ENCODE measurements at regions not wholly inside any gene's neighbourhood (a gene's known extent, or its start where the extent isn't known, plus 50 kb on each side); places are given as distances from the start of the nearest gene placed in this dataset.

DNA sequence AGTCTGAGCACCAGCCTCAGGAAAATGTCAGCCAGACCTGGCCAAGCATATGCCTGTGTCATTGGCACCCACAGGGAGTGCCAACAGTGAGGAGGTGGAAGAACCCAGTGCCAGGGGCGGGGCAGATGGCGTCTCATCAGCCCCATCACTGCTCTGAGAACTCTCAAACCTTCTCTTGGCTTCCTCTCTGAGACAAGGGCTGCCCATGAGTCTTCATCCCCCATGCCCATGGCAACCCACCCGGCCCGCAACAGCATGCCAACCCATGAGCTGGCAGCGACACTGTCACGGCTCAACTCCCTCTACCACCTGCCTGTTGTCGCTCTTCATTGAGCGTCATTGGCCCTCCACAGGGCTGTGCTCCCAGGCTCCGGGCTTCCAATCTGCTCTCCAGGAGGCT is 340.5 kb downstream of the BUD13 start:
- no peak for ATAC-seq

DNA sequence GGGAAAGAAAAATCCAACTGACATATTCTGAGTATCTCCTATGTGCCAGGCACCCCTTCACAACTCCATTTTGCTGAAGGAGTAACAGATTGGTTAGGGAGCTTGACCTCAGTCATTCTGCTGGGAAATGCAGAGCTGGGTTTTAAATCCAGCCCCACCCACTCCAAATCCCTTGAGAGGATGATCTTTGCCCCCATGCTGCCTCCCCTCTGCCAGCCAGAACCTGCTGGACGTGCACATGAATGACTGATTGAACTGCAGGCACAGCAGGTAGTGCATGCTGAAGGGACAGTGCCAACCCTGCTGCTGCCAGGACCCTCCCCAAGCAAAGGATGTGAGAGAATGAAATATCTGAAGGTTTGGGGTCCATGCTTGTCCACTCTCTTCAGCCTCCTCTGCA is 340.9 kb downstream of the BUD13 start:
- no peak for ATAC-seq

GRCh38 chr11:116428638-116428975 is 344.2 kb downstream of the BUD13 start:
- ATAC-seq, result no peak

- ATAC-seq, result no peak
Measured at GRCh38 chr11:116427903-116428637, 344.7 kb downstream of the BUD13 start.

GRCh38 chr11:116427337-116427902 is 345.4 kb downstream of the BUD13 start:
- no peak for ATAC-seq

GRCh38 chr11:116426761-116427160 is 346.0 kb downstream of the BUD13 start:
- no peak for ATAC-seq

DNA sequence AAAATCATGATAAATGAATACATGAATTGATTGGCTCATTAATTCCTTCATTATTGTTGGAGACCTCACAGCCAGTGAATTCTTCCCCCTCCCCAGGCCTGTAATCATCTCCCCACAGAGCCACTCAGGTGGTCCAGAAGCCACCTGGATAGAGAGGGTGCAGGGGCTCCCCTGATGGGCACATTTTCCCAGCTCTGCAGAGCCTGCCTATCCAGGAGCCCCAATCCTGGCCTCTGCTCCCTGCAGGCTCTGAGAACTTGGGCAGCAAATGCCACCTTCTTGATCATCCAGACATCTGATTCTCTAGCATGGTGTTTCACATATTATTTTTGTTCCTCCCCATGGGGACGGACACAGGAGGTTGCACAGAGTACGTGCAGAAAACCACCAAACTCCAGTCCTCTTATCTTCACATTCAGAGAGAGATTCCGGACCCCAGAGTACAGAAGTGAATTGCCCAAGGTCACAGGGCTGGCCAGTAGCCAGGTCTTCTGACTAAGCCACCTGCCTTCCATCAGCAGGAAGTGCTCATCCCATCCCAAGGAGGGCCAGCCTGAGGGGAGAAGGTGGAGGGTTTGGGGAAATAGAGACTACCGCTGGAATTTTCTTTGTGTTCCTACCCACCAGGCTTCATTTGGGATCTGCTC is 348.0 kb downstream of the BUD13 start:
- ATAC-seq, result no peak

- ATAC-seq, result no peak
Measured at GRCh38 chr11:116422956-116423600, 349.7 kb downstream of the BUD13 start.

- no peak for ATAC-seq
Measured at GRCh38 chr11:116422556-116422955, 350.2 kb downstream of the BUD13 start.

GRCh38 chr11:116421529-116422185 is 351.1 kb downstream of the BUD13 start:
- ATAC-seq, result no peak

- ATAC-seq, result peak; percentile 97
Measured at GRCh38 chr11:116420770-116421528, 351.8 kb downstream of the BUD13 start.

GRCh38 chr11:116420030-116420429 is 352.8 kb downstream of the BUD13 start:
- ATAC-seq, result no peak

DNA sequence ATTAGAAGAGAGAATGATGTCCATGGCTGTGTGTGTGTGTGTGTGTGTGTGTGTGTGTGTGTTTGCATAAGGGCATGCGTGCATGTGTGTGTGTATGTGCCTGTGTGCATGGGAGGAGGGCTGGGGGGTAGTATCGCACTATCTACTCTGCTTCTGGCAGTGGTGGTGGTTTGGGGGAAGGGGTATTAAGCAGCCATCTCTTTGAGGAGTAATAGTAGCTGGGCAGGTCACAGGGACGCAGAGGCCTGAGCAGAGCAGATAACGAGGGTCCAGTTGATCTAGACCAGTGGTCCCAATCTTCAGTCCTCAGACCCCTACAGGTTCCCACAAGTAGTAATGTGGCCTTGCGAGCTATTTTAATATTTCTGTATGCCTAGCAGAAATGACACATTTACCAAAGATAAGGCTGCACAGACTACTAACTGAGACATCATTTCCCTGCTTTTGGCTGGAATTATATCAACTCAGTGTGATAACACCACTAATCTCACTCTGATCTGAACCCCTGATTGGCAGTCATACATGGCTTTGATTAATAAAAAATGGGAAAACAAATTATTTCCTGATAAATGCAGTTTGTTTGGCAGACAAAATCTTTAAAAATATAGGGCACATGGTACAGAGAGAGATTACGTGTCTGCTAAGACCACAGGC is 354.3 kb downstream of the BUD13 start:
- no peak for ATAC-seq

DNA sequence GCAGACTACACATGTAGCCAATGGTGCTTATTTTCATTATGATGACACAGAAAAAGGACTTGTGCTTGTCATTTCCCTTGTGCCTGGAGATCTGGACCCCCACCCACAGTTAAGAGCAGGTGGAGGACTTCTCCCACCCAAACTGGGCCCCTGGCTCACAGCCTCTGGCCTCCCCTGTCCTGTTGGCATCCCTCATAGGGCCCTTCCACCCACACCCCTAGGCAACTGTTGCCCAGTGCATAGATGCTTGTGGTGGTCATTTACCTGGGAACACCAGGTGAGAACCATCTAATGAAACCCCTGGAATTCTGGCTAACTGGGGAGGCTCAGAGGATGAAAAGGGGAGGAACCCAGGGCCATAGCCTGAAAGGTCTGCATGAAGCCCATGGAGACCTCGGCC is 355.9 kb downstream of the BUD13 start:
- no peak for ATAC-seq

- ATAC-seq, result no peak
Measured at GRCh38 chr11:116415095-116415494, 357.7 kb downstream of the BUD13 start.

DNA sequence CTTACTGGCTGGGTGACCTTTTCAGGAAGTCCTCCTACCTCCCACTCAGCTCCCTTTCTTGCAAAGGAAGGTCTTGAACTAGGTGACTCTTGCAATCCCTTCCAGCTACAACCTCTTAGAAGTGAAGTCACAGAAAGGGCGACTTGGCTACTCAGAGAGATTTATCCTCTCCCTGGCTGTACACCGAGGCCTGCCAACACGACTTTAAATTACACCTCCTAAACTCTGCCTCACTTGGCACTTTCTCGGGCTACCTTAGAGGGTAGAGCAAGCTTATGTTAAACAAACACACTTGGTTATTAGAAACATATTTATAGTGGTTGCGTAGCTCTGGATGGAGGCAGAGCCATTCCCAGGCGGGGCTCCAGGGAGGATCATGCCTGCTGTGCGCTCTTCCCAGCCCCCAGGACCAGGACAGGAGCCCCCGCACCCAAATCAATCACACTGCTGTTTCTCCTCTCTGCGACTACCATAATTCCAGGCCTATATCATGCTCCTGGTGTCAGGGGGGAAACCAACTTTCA is 358.4 kb downstream of the BUD13 start:
- ATAC-seq, result no peak

- no peak for ATAC-seq
Measured at GRCh38 chr11:116413301-116414242, 359.2 kb downstream of the BUD13 start.

- no peak for ATAC-seq
Measured at GRCh38 chr11:116412118-116412889, 360.5 kb downstream of the BUD13 start.

DNA sequence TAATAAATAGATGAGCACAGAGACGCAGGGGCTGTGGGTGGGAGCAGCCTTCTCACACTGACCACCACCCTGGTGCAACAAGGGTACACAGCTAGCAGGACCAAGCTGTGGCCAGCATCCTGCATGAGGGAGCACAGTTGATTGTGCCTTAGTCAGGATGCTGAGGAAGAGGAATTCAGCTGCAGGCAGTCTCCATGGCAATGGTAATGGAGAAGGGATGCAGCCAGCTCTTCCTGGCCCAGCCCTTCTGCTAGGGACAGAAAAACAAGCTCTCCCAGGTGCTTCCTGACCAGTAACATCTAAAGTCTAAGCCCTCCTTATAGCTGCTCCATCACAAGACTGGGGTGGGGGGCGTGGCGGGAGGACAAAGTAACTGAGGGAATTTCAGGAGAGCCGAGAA is 363.5 kb downstream of the BUD13 start:
- no peak for ATAC-seq

DNA sequence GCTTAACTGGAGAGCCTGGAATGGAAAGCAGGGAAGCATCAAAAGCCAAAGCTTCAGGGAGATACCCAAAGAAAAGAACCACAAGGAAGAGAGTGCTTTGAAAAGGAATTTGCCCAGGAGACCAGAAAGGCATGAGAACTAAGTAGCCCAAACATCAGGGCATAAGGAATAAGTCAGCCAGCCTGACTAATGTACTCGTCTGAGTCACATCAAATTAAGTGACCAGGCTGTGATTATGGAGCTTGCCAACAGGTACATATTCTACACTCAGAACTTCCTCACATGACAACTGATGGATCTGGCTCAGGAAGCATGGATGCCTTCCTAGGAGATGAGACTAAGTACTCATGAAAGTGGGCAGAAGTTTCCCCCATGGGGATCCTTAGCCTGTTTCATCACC is 366.7 kb downstream of the BUD13 start:
- ATAC-seq, result no peak
